GF-D8 (cell line): ENCODE measurements at regions not wholly inside any gene's neighbourhood (a gene's known extent, or its start where the extent isn't known, plus 50 kb on each side); places are given as distances from the start of the nearest gene placed in this dataset.
"Not testable (repeated sequence)": the region's sequence is repeated elsewhere in the genome, so short reads cannot be mapped to it uniquely, and the experiment has no call there.

Experiments
- DNase-seq: peaks from one replicate; lab custom pipeline; 2025; lab: John Stamatoyannopoulos, UW

DNA sequence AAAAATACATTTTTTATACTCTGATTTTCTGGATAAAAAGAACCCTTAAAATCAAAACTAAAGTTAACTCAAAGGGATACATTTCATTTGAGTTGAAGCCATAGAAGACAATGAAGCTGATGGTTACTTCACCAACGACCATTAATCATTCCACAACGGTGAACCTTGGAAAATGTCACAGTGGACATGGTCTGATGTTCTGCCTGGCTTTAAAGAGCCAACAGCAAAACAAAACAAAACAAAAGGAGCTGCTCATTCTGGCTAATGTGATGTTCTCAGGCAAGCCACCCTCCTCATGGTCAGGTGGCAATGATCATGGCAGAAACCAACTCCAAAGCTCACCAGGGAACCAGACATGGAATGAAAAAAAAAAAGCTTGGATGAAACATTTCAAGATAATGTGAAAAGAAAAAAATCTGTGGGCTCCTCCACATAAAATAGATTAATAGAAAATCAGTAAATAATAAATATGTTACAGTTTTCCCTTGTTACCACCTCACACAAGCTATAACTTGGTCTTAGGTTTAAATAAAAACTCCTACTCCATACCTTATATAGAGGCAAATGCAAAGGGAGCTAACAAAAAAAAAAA lies 90.1 kb upstream of the SERTAD2 start:
- no peak for DNase-seq

DNA sequence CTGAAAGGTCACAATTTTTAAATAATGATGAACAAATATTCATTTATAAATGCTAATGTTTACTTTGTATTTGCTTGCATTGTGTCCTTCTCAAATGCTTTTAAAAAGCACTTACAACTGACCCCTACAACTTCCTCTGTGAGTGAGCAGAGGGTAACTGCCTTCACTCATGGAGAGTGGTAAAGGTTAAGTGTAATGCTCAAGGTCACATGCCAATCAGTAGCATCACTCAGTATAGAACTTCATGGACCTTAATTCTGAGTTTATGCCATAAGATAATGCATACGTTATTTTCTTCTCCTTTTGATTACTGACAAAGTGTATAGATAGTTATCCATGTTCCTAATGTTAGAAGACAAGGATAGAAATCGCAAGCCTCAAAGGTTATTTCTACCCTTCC lies 91.8 kb upstream of the SERTAD2 start:
- no peak for DNase-seq

DNA sequence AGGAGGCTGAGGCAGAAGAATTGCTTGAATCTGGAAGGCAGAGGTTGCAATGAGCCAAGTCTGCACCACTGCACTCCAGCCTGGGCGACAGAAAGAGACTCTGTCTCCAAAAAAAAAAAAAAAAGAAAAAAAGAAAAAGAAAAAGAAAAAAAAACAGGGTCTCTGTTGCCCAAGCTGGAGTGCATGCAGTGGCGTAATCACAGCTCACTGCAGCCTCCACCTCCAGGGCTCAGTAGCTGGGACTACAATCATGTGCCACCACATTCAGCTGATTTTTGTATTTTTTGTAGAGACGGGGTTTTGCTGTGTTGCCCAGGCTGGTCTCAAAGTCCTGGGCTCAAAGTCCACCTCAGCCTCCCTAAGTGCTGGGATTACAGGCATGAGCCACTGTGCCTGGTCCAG lies 94.0 kb upstream of the SERTAD2 start:
- not testable (repeated sequence) for DNase-seq

DNA sequence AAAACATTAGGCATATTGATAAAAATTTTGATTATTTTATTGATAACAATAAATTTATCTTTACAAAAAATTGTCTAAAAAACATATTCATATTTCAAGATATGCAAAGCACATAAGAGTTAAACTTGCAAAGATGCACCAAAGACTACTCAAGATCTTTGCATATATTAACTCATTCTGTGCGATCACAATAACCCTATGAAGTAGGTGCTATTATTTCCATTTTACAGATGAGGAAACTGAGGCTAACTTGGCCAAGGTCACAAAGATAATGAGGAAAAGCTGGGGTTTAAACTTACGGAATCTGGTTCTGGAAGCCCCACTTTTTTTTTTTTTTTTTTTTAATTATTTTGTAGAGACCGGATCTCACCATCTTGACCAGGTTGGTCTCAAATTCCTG lies 94.4 kb upstream of the SERTAD2 start:
- no peak for DNase-seq

DNA sequence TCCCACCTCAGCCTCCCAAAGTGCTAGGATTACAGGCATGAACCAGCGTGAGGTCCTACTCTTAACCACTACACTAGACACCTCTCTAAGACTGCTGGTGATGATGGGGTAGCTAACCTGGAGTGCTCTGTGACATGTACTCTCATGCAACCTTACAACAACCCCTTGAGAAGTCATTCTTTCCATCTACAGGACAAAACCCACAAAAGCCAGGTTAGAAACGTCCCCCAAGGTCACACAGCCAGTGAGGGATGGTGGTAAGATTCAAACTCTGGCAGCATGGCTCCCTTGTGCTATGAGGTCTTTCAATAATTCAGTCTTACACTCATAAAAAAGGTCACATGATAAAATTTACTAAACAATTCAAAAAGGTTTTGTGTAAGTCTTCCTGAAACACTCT lies 94.8 kb upstream of the SERTAD2 start:
- DNase-seq, result no peak

DNA sequence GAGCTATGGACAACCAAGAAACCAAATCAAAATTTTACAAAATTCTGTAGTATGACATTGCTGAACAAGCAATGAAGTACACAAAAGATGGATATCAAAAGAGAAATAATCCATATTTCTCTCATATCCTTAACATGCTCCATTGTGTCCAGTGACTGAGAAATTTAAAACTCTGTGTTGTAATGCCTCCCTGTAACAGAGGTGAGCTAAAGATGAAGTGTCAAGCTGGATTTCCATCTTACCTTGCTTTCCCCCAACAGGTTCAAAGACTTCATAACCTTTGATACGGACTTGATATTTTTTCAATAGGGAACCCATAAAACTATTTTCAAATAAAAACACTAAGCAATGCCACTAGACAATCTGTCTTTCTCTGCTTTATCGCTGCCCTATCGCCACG lies 95.7 kb upstream of the SERTAD2 start:
- DNase-seq, result no peak

DNA sequence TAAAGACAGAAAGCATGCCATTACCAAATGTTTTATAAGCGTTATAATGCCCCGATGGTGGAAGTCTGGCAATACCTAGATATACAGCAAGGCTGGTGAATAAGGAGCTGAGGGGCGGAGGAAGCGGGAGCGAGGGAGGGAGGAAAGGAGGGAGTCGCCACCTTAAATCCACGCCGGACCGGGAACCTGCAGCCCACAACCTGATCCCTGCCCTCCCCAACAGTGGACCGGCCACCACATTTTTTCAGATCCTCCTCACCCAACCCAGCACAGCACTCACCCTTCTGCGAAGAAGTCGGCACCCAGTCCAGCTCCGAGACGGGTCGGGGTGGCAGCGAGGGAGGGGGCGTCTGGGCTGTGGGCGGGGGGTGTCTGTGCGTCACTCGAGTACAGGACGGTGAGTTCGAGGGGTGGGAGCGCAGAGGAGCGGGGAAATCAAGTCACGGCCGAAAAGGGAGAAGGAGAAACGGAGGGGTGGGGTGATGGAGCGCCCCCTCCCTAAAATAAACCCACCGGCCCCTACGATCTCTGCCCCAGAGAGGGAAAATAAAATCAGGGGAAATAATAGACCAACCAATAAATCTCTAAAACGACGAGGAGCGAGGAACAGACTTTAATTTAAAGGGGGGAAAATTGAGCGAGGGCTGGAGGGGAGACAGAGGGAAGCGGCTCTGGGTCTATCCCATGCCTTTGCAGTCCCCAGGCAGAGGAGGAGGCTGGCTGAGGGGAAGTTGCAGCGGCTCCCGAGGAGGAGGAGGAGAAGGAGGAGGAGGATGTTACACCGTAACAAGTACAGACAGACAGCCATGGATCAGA lies 96.5 kb upstream of the SERTAD2 start:
- DNase-seq, result no peak

DNA sequence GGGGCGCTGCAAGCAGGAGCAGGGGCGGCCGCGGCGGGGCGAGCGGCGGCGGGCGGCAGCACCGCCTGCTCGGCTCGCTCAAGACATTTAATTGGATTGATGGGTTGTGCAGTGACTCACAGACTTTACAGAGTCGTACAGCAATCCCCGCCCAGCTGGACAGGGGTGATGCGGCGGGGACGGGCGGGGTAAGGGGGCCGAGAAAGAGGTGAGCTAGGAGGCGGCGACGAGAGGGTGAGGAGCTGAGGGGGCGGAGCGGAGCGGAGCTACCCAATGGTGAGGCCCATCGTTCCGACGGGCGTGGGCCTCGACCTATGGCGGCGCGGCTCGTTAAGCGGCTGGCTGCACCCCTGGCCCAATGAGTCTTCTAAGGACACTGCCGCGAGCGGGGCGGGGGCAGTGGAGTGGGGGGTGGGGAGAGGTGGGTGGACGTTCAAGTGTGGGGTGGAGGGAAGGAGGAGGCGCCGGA lies 97.1 kb upstream of the SERTAD2 start:
- DNase-seq, result peak; percentile 100

DNA sequence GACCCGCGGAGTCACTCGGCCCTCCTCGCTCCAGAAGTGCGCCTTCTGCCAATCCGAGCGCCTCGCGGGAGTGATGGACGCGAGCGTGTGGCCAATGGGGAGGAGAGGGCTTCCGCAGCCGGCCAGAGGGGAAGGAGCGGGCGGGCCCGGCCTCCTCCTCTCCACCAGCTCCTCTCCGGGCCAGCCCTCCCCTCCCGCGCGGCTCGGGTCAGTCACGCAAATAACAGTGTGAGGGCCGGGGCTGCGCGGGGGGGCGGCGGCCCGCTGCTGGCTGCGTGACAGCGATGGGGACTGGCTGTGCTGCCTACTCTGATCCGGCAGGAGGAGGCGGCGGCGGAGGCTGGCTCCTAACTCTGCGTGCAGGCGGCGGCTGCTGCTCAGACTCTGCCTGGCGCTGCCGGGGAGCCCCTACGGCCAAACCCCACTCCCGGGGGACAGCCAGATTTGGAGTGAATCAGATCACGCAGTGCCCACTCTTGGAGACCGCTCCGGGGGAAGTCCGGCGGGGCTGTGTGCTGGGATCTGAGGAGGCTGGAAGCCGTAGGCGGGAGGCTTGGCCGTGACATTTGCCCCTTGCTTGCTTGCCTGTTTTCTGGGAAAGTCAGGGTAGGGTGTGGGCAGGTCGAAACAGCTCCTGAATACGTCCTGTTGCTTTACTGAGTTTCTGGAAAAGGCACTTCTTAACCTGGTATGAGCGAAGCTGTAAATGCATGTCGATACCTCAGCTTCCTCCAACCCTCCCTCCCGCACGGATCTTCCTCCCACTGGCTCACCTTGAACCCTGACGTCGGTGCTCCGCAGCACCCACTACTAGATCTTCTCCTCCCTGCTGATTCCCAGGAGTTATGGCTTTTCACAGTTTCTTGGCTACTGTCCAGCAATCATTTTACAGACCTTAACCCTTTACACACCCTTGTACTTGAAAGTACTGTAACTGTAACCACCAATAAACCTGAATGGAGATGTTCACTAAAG lies 97.9 kb upstream of the SERTAD2 start:
- DNase-seq, result no peak

DNA sequence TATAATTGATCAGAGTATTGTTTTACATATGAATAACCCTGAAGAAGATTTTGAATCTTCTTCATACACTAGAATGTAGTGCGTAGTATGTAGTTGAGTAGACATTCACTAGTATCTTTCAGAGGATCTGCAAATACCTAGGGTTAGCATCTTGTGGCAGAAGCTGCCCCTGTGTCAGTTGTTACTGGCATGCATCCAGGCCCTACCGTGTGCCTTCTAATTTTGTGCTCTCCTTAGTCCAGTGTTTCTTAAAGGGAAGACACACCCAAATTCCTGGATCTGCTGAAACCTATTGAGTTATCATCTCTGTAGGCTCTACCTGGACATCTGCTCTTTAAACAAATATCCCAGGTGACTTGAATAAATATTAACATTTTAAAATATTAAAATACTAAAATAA lies 99.7 kb upstream of the SERTAD2 start:
- DNase-seq, result no peak

DNA sequence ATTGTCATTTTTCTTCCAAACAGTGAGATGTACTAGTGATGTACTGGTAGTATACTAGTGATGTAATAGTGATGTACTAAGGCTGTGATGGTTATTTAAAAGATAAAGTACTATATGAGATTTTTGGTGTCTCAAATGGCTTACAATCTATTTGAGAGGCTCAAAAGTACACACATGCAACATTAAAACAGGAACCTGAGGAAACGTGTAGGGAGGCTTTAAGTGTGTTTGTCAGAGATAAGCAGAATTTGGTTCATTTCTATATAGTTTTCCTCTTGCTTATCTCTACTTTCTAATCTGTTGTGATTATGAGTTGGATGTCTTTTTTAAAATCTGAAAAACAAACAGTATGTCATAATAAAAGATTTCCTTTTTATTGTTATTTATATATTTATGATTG lies 100.9 kb upstream of the SERTAD2 start:
- DNase-seq, result no peak

DNA sequence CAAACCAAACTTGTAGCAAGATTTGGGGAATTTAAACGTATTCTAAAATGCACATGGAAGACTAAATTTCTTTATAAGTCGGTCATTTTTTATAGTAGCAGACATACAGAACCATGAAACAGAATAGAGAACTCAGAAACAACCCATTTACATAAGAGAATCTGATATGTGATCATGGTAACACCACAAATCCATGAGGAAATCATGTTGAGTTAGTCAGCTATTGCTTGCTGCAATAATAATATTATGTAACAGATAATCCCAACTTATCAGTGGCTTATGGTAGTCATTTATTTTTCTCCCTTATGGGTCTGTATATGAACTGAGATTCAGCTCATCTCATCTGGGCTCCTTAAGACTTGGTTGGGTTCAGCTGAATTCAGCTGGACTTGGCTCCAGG lies 103.4 kb upstream of the SERTAD2 start:
- DNase-seq, result no peak

DNA sequence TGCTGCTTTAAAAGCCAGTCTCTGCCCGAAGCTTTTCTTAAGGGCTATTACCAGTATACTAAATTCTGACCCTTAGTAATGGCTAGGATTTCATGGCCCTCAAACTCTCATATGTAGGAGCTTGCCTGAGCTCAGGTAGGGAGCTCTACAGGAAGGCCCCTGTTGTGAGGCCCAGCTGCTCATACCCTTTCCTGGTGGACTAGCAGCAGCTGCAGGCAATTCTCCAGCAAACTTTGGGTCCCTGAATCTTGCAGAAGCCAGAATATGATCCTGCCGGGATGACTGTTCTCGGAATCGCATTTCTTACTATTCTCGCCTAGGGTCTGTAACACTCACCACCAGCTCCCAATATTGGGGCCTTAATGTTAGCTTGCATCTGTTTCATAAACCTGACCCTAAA lies 106.4 kb upstream of the SERTAD2 start:
- DNase-seq, result no peak

DNA sequence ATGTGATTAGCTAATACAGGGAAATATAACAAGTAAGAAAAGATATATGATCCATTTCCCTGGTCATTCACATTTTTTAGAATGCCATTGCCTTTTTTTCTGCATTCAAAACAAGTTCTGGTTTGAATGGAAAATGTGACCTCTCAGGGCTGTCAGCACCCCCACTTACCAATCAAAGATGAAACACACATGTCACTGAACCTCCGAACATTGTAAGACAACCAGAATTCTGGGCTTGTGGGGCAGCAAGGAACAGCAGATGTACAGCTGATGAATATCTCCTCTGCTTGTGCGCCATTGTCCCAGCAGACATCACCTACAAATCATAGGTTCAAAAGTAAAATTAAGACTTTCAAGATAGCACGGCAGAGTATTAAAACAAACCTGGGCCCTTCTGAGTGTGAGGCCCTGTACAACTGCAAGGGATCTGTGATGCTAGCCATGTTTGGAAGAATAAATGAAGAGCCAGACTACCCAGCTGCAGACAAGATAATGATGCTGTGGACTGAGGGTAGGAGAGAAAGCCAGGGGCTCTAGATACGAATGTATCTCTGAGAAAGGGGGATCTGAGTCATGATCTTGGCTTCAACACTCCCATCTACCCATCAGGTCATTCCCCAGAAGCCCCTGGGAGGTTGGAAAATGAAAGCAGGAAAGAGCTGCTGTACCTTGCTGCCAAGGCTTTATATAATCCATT lies 108.7 kb upstream of the SERTAD2 start:
- no peak for DNase-seq

DNA sequence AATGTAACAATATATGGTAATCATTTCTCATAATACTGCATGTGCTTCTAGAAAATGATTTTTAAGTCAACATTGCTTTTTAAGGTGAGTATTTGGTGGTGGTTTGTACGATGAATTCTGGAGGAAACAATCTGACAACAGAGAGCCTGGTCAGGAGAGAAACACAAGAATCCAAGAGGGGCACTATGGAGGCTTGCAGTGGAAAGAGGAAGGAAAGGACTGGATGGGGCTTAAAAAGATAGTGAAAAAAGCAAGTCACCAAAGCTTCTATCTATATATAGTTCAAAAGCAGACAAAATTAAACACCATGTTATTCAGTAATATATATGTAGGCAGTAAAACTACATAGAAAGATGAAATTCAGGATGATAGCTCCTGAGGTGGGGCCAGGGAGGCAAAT lies 109.4 kb upstream of the SERTAD2 start:
- DNase-seq, result peak; percentile 35

DNA sequence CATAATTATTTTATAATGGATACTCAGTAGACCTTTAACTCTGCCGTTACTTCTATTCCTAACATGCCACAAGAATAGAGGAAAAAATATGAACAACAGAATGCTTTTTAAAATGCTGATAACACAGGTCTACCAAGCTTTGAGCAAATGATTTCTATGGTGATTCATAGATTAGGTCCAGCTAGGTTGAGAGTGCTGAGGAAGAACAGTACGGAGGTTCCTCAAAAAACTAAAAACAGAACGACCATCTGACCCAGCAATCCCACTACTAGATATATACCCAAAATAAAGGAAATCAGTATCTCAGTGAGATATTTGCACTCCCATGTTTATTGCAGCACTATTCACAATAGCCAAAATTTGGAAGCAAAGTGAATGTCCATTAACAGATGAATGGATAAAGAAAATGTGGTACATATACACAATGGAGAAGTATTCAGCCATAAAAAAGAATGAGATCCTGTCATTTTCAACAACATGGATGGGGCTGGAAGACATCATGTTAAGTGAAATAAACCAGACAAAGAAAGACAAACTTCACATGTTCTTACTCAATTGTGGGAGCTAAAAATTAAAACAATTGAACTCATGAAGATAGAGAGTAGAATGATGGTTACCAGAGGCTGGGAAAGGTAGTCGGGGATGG lies 111.6 kb upstream of the SERTAD2 start:
- no peak for DNase-seq

DNA sequence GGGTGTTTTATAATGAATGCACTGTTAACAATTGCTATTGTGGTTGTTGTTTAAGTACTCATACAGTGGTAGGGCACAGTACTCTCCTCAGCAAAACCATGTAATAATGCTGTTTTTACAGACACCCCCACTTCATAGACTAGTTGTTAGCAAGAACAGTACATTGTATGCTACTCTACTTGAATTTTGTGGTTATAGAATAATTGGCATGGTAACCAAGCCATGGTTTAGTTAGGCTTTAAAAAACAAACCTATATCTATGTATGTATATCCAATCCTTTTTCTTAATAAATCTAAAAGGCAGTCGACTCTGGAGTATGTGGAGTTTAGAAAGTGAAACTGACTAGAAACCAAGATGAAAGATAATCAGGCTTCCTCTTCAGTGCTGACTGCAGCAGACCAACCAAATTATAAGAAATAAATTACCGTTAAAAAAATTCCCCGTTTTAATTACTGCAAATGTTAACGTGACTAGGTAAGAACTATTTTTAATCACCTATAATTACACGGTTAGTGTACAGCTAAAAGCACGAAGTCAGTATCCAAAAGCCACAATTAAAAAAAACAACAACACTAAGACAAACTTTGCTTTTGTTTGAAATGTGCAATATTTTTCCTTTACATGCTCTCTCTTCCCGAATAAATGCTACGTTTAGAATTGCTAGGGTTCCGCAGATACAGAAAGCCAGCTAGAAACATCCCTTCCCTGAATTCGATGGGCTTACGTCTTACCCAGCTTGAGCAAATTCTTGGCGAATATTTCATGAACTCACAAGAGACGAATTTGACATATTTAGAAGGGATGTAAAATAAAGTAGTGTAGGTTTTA lies 113.3 kb upstream of the SERTAD2 start:
- DNase-seq, result no peak

DNA sequence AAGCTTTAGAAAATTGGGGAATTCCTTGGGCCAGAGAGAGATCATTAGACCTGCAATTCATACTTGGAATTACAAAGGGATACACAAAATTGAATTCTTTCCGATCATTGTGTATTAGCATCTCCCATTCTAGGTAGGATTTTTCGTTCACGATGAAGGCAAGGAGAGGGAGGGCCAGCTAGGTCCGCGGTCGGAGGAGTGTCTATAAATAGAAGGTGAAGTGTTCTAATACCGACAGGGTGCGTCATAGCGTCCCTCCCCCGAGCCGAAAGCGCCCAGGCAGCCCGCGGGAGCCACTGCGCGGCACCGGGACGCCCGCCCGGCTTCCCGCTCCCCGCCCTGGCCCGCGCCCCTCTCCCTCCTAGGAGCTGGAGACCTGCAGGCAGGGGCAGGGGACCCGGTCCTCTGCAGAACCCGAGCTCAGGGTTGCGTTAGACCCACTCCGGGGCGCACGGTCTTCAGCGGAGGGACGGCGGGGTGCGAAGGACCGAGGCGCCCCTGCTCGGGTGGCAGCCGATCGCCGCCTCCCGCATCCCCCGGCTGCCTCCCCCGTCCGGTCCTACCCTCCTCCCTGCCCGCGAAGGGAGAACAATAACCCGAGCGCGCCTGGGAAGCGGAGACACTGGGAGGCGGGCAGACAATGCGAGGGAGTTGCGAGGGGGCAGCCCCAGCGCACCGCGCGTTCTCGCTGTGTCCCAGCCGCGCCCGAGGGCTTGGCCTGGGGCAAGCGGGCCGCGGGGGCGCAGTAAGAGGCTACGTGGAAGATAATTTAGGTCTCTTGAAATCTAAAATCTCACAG lies 114.2 kb upstream of the SERTAD2 start:
- DNase-seq, result peak; percentile 56

DNA sequence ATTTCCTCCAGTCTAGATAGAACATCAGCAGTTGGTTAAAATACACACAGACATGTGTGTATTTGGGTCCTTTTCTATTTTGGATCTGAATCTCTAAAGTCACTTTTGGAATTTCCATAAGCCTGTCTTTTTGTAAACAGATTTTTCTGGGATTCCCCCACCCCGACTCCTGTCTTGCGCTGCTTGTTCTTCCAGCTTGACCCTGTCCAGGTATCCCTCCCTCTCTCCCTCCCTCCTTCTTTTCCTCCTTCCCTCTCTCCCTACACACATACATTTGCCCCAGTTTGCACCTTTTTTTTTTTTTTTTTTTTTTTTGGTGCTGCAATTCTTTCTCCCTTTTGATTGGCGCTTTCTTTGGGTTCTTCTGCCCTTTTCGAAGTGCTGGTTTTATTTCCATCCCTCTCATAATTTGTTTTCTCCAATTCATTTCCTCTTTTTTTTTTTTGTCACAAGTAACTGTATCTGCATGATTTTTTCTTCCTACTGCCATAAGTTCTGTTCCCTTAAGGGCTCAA lies 114.8 kb upstream of the SERTAD2 start:
- DNase-seq, result no peak
